SK-N-SH treated with all-trans-retinoic acid at 6 μM for 48 hours (cell line): ENCODE measurements at regions not wholly inside any gene's neighbourhood (a gene's known extent, or its start where the extent isn't known, plus 50 kb on each side); places are given as distances from the start of the nearest gene placed in this dataset.

Experiments used
- BACH2 ChIP-seq: fragments of 250-450 bp; sonication (Bioruptor Pico); IDR thresholded peaks from 2 replicates; pipeline ENCODE4 v1.9.0; 2021; ENCODE audit warnings: mild to moderate bottlenecking, borderline replicate concordance
- GLIS3 ChIP-seq: fragments of 250-450 bp; sonication (Bioruptor Pico); IDR thresholded peaks from 2 replicates; pipeline ENCODE4 v1.5.0; 2020; ENCODE audit warnings: mild to moderate bottlenecking, moderate library complexity
- PATZ1 ChIP-seq: fragments of 250-450 bp; sonication (Bioruptor Pico); IDR thresholded peaks from 2 replicates; pipeline ENCODE4 v1.8.0; 2020; ENCODE audit warnings: mild to moderate bottlenecking, moderate library complexity, borderline replicate concordance
- SNAI2 ChIP-seq: fragments of 250-450 bp; sonication (Bioruptor Pico); IDR thresholded peaks from 2 replicates; pipeline ENCODE4 v1.5.0; 2020; ENCODE audit warnings: mild to moderate bottlenecking, moderate library complexity
- ZFP3 ChIP-seq: fragments of 250-450 bp; sonication (Bioruptor Pico); IDR thresholded peaks from 2 replicates; pipeline ENCODE4 v1.5.0; 2020; ENCODE audit warnings: mild to moderate bottlenecking, moderate library complexity
- ZFP30 ChIP-seq: fragments of 450-650 bp; formaldehyde crosslinking; IDR thresholded peaks from 2 replicates; pipeline ENCODE4 v1.5.0; 2022; ENCODE audit warnings: mild to moderate bottlenecking, moderate library complexity

- TF ChIP-seq PATZ1 (no peak), SNAI2 (CRISPR knock-in tag) (no peak), BACH2 (CRISPR knock-in tag) (no peak), ZFP3 (CRISPR knock-in tag) (no peak), GLIS3 (CRISPR knock-in tag) (no peak), ZFP30 (CRISPR knock-in tag) (no peak)
Measured at GRCh38 chr4:75391489-75392166, 122.6 kb downstream of the RCHY1 start.
